ENCODE measurements at regions not wholly inside any gene's neighbourhood (a gene's known extent, or its start where the extent isn't known, plus 50 kb on each side); places are given as distances from the start of the nearest gene placed in this dataset.
"Not testable (repeated sequence)": the region's sequence is repeated elsewhere in the genome, so short reads cannot be mapped to it uniquely, and the experiment has no call there.

DNA sequence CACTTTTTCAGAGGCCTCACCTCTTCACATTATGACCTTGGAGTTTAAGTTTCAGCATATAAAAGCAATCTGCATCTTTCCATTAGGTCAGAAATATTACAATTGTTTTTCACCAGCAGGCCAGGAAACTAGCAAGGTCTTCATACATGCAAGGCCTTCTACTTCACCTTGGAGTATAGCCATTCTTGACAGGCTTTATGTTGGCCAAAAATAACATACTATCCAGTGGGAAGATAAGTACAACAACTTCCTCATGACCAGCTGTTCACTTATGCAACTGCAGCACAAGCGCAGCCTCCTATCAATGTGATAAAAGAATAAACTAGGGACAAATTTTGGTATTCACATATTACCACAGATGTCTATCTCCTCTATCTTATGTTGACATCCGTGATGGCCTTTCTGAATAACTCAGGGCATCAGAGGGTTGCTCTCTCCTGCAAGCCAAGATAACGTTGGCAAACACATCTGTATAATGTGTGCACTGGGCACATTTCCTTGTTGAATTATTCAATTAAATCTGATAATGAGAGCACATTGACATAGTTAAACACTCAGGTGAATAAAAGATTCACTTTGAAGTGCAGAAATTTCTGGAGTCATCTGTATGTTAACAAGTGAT, 239.8 kb downstream of the FZD1 start:
- no peak for DNase-seq (ENCODE audit: low spot score in 2 of 2)
- no peaks in the 10 kb centered on the region for H3K36me3 ChIP-seq
- H3K27me3 ChIP-seq = no peaks in the 10 kb centered on the region
- intact Hi-C loops (cut with DNase I; ENCODE audit: low total_unique reads) = no loop called here
- H3K27ac ChIP-seq = no peak overlapping the region
- no peak overlapping the region for H3K4me3 ChIP-seq
- H3K4me1 ChIP-seq = no peaks in the 10 kb centered on the region
- H3K9me3 ChIP-seq = no peaks in the 10 kb centered on the region
- TF ChIP-seq POLR2AphosphoS5 (IDR thresholded peaks at IDR 0.05) = no peak
- TF ChIP-seq, protein P1, sequence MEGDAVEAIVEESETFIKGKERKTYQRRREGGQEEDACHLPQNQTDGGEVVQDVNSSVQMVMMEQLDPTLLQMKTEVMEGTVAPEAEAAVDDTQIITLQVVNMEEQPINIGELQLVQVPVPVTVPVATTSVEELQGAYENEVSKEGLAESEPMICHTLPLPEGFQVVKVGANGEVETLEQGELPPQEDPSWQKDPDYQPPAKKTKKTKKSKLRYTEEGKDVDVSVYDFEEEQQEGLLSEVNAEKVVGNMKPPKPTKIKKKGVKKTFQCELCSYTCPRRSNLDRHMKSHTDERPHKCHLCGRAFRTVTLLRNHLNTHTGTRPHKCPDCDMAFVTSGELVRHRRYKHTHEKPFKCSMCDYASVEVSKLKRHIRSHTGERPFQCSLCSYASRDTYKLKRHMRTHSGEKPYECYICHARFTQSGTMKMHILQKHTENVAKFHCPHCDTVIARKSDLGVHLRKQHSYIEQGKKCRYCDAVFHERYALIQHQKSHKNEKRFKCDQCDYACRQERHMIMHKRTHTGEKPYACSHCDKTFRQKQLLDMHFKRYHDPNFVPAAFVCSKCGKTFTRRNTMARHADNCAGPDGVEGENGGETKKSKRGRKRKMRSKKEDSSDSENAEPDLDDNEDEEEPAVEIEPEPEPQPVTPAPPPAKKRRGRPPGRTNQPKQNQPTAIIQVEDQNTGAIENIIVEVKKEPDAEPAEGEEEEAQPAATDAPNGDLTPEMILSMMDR (IDR thresholded peaks at IDR 0.05) = no peak

GRCh38 chr7:91504919-91505318, 240.7 kb downstream of the FZD1 start:
- Histone ChIP-seq H3K9me3 (no peaks in the 10 kb centered on the region), H3K27ac (no peak overlapping the region), H3K27me3 (no peaks in the 10 kb centered on the region), H3K36me3 (no peaks in the 10 kb centered on the region), H3K4me1 (no peaks in the 10 kb centered on the region), H3K4me3 (no peak overlapping the region)
- no peak for DNase-seq (ENCODE audit: low spot score in 2 of 2)
- no peak for TF ChIP-seq POLR2A (IDR thresholded peaks at IDR 0.05)
- TF ChIP-seq, protein P1 (IDR thresholded peaks at IDR 0.05) = no peak
- TF ChIP-seq POLR2AphosphoS5 (IDR thresholded peaks at IDR 0.05) = no peak
- intact Hi-C loops (cut with DNase I; ENCODE audit: low total_unique reads) = no loop called here

DNA sequence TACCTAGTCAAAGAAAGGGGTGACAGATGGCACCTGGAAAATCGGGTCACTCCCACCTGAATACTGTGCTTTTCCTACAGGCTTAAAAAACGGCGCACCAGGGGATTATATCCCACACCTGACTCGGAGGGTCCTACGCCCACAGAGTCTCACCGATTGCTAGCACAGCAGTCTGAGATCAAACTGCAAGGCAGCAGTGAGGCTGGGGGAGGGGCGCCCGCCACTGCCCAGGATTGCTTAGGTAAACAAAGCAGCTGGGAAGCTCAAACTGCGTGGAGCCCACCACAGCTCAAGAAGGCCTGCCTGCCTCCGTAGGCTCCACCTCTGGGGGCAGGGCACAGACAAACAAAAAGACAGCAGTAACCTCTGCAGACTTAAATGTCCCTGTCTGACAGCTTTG, 242.7 kb downstream of the FZD1 start:
- H3K9me3 ChIP-seq; DNase-seq (ENCODE audit: low spot score in 2 of 2); H3K27me3 ChIP-seq; H3K4me1 ChIP-seq; H3K4me3 ChIP-seq; H3K27ac ChIP-seq; intact Hi-C loops (cut with DNase I; ENCODE audit: low total_unique reads); H3K36me3 ChIP-seq: not testable (repeated sequence)

GRCh38 chr7:91511861-91512260, 247.6 kb downstream of the FZD1 start:
- H3K36me3 ChIP-seq; H3K4me1 ChIP-seq; H3K27ac ChIP-seq; intact Hi-C loops (cut with DNase I; ENCODE audit: low total_unique reads); DNase-seq (ENCODE audit: low spot score in 2 of 2); H3K27me3 ChIP-seq; H3K9me3 ChIP-seq; H3K4me3 ChIP-seq: not testable (repeated sequence)

DNA sequence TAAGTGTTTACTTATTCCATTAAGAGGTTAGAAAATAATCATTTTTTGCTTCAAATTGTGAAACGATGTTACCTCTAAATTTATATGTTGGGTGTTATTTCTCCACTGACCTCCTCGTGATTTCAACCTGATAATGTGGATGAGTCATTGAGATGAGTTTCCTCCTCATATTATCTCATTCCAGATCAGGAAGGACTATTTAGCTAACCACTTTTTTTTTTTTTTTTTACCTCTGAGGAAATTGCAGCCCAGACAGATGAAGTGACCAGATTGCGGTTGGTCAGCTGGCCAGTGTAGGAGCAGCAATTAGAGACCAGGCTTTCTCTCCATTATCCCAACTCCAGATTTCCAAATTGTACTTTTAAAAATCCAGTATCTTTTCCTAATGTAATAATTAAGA, 248.7 kb downstream of the FZD1 start:
- no peak for TF ChIP-seq POLR2A (IDR thresholded peaks at IDR 0.05)
- TF ChIP-seq POLR2AphosphoS5 (IDR thresholded peaks at IDR 0.05) = no peak
- TF ChIP-seq, protein P1 (IDR thresholded peaks at IDR 0.05) = no peak
- no peaks in the 10 kb centered on the region for H3K27me3 ChIP-seq
- no peak overlapping the region for H3K4me3 ChIP-seq
- no peak overlapping the region for H3K27ac ChIP-seq
- DNase-seq (ENCODE audit: low spot score in 2 of 2) = no peak
- H3K9me3 ChIP-seq = no peaks in the 10 kb centered on the region
- intact Hi-C loops (cut with DNase I; ENCODE audit: low total_unique reads) = no loop called here
- no peaks in the 10 kb centered on the region for H3K4me1 ChIP-seq
- H3K36me3 ChIP-seq = no peaks in the 10 kb centered on the region

GRCh38 chr7:91514591-91514990, 250.4 kb downstream of the FZD1 start:
- Histone ChIP-seq H3K36me3 (no peaks in the 10 kb centered on the region), H3K9me3 (no peaks in the 10 kb centered on the region), H3K4me1 (no peaks in the 10 kb centered on the region), H3K27me3 (no peaks in the 10 kb centered on the region), H3K4me3 (no peak overlapping the region), H3K27ac (no peak overlapping the region)
- TF ChIP-seq POLR2A (IDR thresholded peaks at IDR 0.05) (no peak), POLR2AphosphoS5 (IDR thresholded peaks at IDR 0.05) (no peak)
- TF ChIP-seq, protein P1 (IDR thresholded peaks at IDR 0.05) = no peak
- intact Hi-C loops (cut with DNase I; ENCODE audit: low total_unique reads) = no loop called here
- no peak for DNase-seq (ENCODE audit: low spot score in 2 of 2)
